Adrenal gland (tissue), 5 donors: ENCODE measurements at regions not wholly inside any gene's neighbourhood (a gene's known extent, or its start where the extent isn't known, plus 50 kb on each side); places are given as distances from the start of the nearest gene placed in this dataset.

Experiments used
- CTCF ChIP-seq, 6 experiments: fragments of 450-650 bp in 4 of 6; fragments of 200-600 bp in 2 of 6; sonication (generic) in 1 of 6; IDR thresholded peaks; 1 replicate in 5 of 6; 2 replicates in 1 of 6; pipeline versions ENCODE4 v1.5.1 to v1.8.0; 2016 to 2021; ENCODE audit warnings: antibody characterized with exemption in 6 of 6, mild to moderate bottlenecking in 2 of 6, moderate library complexity in 1 of 6
- POLR2A ChIP-seq, 2 donors: fragments of 450-650 bp; IDR thresholded peaks; one replicate each; pipeline ENCODE4 v1.6.1; 2017; ENCODE audit warnings: antibody characterized with exemption in 2 of 2, mild to moderate bottlenecking in 2 of 2, moderate library complexity in 1 of 2
- donor health status: DM: no; HTN: no; CAD: no.

- TF ChIP-seq CTCF (IDR thresholded peaks at IDR 0.05) = no peak
- TF ChIP-seq POLR2A (IDR thresholded peaks at IDR 0.05) = no peak
Measured at GRCh38 chr9:105093685-105094084, 150.8 kb upstream of the SLC44A1 start.
